HG03103 (cell line): ENCODE measurements at regions not wholly inside any gene's neighbourhood (a gene's known extent, or its start where the extent isn't known, plus 50 kb on each side); places are given as distances from the start of the nearest gene placed in this dataset.

ENCODE experiments used
- ATAC-seq: cut with Tn5 transposase; IDR thresholded peaks from one replicate; pipeline ENCODE4 v1.9.1; 2021; ENCODE audit warnings: low read depth; ENCODE audit not compliant: unreplicated experiment

DNA sequence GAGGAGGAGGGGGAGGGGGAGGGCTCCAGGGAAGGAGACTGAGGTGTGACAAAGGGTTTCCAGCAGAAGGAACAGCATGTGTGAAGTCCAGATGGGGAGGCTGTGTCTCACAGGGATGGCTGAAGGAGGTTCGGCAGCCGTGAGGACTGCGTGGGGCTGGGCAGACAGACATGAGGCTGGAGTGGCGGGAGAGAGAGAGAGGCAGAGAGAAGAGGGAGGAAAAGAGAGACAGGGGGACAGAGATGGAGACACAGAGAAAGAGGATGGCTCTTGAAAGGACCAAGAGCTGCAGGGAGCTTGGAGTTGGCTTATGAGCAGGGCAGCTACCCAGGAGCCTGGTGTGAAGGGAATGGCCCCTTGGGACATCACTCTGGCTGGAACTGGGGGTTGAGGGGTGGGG lies 138.9 kb upstream of the ASB18 start:
- ATAC-seq, result no peak

DNA sequence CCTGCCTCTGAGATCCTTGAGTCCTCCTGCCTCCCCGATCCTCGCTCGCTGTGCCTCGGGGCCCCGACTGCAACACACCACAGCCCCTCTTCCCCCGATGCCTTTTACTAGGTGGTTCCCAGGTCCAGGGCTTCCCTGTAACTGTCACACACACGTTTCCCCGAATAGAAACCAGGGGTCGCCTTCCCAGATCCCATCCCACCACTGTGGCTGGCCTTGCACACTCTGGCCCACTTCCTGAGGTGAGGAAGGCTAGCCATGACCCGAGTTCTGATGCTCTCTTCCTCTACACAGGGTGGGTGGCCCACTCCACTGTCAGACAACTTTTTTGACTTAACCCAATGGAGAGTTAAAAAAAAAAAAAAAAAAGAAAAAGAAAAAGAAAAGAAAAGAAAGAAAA lies 139.6 kb upstream of the ASB18 start:
- ATAC-seq, result no peak

- ATAC-seq, result no peak
Measured at GRCh38 chr2:236404346-236404745, 140.1 kb upstream of the ASB18 start.

DNA sequence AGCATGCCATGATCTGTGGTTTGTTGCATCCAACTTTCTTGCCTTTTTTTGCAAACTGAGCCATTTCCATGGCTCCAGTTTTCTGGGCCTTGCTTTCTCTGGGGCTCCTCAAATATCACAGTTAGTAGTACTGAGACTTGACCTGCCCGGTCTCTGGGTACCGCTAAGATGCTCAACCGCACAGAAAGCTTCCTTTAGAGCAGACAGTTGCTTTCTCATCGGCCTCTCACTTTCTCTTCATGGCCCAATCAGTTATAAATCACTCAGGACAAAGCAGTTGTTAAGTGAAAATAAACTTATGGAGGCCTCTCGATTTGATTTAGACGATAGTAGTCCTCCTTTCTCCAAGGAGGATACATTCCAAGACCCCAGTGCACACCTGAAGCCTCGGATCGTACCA lies 141.2 kb upstream of the ASB18 start:
- ATAC-seq, result no peak

- ATAC-seq, result no peak
Measured at GRCh38 chr2:236408090-236408489, 143.9 kb upstream of the ASB18 start.

- no peak for ATAC-seq
Measured at GRCh38 chr2:236408786-236409185, 144.6 kb upstream of the ASB18 start.

DNA sequence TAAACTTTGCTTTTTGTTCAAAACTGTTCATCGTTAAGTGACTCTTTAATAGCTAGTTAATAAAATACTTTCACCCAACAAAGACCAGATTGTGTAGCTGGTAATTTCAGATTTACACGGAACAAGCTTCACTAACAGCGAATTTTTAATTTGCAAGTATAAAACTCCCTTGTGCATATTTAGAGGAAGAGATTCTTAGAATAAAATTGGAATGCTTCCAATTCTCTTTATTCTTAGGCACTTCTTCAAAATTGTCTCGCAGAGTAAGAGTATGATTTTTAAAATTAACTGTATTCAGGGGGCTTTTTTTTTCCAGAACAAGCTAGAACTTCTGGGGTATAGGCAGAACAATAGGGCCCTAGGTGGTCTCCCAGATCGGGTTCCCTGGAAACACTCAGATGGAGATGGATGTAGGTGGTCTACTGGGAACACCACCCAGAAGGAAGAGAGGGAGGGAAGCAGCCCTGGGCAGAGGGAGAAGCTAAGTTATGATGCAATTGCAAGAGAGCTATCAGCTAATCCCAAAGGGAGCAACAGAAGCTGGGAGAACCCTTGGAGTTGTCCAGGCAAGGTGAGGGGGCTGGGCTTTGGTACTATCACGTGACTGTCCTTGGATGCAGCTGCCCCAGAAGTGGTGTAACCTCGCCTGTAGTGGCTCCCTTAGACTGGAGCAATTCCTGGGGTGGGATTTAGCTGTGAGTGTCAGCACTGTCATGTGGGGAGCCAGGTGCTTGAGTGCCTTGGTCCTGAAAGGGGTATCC lies 151.7 kb upstream of the ASB18 start:
- no peak for ATAC-seq

DNA sequence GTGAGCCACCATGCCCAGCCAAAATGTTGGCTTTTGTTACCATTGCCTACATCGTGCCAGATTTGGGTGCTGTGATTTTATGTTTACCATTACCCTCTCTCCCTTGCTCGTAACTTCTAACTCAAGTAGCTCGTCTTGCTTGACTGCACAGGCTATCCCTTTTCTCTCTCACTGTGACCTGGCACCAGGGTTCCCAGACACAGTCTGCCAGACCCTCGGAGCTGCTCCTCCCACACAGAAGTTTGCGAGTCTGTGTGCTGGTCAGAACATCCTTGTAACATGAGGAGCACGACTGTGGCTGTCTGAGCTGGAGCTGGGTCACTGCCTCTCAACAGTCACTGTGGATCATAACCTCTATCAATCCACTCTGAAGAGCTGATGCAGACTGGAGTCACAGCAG lies 152.5 kb upstream of the ACKR3 start:
- ATAC-seq, result no peak

GRCh38 chr2:236430584-236430983 lies 139.0 kb upstream of the ACKR3 start:
- no peak for ATAC-seq

GRCh38 chr2:236434593-236434992 lies 135.0 kb upstream of the ACKR3 start:
- ATAC-seq, result no peak

DNA sequence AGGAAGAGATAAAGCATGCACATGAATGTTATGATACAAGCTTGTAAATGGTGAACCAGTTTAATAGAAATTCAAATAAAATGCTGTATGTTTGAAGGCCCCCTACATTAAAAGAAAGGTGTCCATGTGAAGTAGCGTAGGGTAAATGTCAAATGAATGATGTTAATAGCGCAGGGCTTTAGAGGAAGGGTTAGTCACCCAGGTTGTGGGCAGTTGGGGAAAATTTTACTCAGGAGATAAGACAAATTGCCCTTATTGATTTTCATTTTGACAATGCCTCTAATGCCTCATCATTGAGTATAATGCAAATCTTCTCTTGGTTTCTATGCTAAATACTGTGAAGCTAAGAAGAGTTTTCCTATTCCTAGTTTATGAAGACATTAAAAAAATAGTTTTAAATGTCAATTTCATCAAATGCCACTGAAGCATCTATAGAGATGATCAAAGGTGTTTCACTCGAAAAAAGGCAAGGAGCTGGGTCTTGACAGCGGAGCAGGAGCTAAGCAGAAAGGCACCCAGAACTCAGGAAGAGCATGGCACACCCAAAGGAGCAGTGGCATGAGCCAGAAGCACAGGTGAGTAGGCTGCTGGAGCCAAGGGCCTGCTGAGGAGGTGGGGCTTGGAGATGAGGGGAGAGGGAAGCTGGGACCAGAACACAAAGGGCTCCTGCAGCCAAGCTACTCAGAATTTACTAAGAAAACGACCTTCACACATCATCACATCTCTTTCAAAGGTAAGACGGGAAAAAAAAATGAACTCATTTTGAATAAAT lies 129.3 kb upstream of the ACKR3 start:
- ATAC-seq, result no peak

- ATAC-seq, result no peak
Measured at GRCh38 chr2:236444187-236444586, 125.4 kb upstream of the ACKR3 start.

GRCh38 chr2:236445678-236446077 lies 123.9 kb upstream of the ACKR3 start:
- no peak for ATAC-seq

DNA sequence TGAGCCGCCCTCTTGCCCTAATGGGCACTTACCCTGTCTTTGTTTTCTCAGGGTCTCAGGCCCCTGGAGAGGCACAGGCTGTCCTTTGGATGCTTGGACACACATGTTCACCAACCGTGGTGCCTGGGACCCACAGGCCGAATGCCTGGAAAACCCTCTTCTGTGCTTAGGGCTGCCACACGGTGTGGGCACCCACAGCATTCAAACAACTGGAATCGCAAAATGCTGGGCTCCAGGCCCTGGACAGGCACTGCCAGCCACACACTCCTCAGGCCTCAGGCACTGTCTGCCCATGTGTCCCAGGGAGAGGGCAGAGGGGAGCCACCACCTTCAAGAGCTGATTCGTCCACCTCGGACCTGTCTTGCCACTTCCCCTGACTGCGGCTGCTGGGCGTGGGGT lies 123.1 kb upstream of the ACKR3 start:
- ATAC-seq, result no peak

- ATAC-seq, result no peak
Measured at GRCh38 chr2:236449167-236449761, 120.4 kb upstream of the ACKR3 start.

- ATAC-seq, result no peak
Measured at GRCh38 chr2:236452238-236452637, 117.4 kb upstream of the ACKR3 start.

DNA sequence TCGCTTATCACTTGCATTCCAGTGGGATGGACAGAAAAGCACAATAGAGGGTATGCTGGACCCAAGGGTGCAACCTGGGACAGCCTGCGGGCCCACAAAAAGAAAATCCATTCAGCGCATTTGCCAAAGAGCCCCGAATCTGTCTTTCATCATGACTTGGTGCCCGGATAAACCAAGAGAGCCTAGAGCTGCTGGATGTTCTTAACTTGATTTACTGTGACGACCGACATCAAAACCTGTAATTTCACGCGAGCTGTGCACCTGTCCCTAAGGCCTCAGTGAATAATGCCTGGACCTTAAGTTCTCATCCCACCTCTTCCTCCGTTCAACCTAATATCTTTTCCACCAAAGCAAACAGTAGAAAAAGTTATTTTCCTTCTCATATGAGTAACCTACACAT lies 115.5 kb upstream of the ACKR3 start:
- ATAC-seq, result no peak

- no peak for ATAC-seq
Measured at GRCh38 chr2:236459393-236459792, 110.2 kb upstream of the ACKR3 start.

GRCh38 chr2:236464140-236464539 lies 105.5 kb upstream of the ACKR3 start:
- ATAC-seq, result no peak

DNA sequence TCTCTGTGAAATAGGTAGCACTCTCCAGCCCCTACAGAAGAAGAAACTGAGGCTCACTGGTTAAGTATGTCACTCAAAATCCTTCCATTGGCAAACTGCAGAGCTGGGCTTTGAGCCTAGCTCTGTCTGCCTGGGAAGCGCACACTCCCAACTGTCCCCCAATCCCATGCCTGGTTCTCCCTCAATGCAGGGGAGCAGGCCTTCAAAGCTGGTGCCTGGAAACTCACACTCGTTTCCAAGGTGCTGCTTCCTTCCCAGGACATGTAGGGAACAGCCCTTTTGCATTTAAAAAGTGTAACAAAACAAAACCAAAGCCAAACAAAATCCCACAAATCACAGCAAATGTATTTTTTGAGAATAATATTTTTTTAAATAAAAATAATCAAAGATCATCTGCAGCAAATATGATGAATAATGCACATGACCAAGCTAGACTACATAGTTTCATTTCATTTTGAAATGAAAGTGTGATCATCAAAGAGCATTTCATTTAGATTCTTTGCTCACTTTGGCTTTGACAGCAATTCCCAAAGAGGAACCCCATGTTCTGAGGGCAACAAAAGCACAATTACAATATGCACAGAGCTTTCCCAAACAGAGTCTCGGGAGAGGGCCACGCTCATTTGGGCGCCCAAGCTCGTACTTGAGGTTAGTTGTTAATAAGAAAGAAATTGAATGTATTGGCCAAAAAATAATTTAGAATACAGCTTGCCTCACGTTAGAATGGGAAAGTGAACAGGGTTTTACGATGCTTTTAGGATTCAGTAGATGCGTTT lies 96.7 kb upstream of the ACKR3 start:
- no peak for ATAC-seq

- ATAC-seq, result no peak
Measured at GRCh38 chr2:236473691-236474090, 95.9 kb upstream of the ACKR3 start.
